ENCODE measurements at regions not wholly inside any gene's neighbourhood (a gene's known extent, or its start where the extent isn't known, plus 50 kb on each side); places are given as distances from the start of the nearest gene placed in this dataset.
"Not testable (repeated sequence)": the region's sequence is repeated elsewhere in the genome, so short reads cannot be mapped to it uniquely, and the experiment has no call there.

- intact Hi-C loops (cut with DNase I): no loop called here
- H3K27ac ChIP-seq: no peak overlapping the region
- no peaks in the 10 kb centered on the region for H3K36me3 ChIP-seq
- H3K27me3 ChIP-seq: no peaks in the 10 kb centered on the region
- no peaks in the 10 kb centered on the region for H3K4me1 ChIP-seq
- no peak overlapping the region for H3K9ac ChIP-seq (ENCODE audit: low read depth in 2 of 2, low read length in 2 of 2)
- no peak for TF ChIP-seq CTCF (IDR thresholded peaks at IDR 0.05)
- no peaks in the 10 kb centered on the region for H3K9me3 ChIP-seq
- DNase-seq: no peak
- H3K4me3 ChIP-seq: no peak overlapping the region
Observed at GRCh38 chr11:112694813-112695212, 266.4 kb upstream of the NCAM1 start.

GRCh38 chr11:112697391-112698178, 263.6 kb upstream of the NCAM1 start:
- no peak for DNase-seq
- Histone ChIP-seq H3K27ac (no peak overlapping the region), H3K36me3 (no peaks in the 10 kb centered on the region), H3K9me3 (no peaks in the 10 kb centered on the region), H3K4me3 (no peak overlapping the region), H3K4me1 (no peaks in the 10 kb centered on the region), H3K27me3 (no peaks in the 10 kb centered on the region), H3K9ac (ENCODE audit: low read depth in 2 of 2, low read length in 2 of 2) (no peak overlapping the region)
- intact Hi-C loops (cut with DNase I): no loop called here
- TF ChIP-seq CTCF (IDR thresholded peaks at IDR 0.05): no peak

GRCh38 chr11:112705148-112705547, 256.1 kb upstream of the NCAM1 start:
- H3K27me3 ChIP-seq: no peaks in the 10 kb centered on the region
- H3K27ac ChIP-seq: no peak overlapping the region
- no peak overlapping the region for H3K9ac ChIP-seq (ENCODE audit: low read depth in 2 of 2, low read length in 2 of 2)
- no peak overlapping the region for H3K4me3 ChIP-seq
- no peaks in the 10 kb centered on the region for H3K9me3 ChIP-seq
- H3K4me1 ChIP-seq: no peaks in the 10 kb centered on the region
- H3K36me3 ChIP-seq: no peaks in the 10 kb centered on the region
- DNase-seq: no peak
- intact Hi-C loops (cut with DNase I): no loop called here
- no peak for TF ChIP-seq CTCF (IDR thresholded peaks at IDR 0.05)

GRCh38 chr11:112706863-112707262, 254.4 kb upstream of the NCAM1 start:
- H3K4me3 ChIP-seq: no peak overlapping the region
- no peak for DNase-seq
- H3K36me3 ChIP-seq: no peaks in the 10 kb centered on the region
- H3K9me3 ChIP-seq: no peaks in the 10 kb centered on the region
- H3K27me3 ChIP-seq: no peaks in the 10 kb centered on the region
- no peak for TF ChIP-seq CTCF (IDR thresholded peaks at IDR 0.05)
- no peak overlapping the region for H3K27ac ChIP-seq
- intact Hi-C loops (cut with DNase I): no loop called here
- no peak overlapping the region for H3K9ac ChIP-seq (ENCODE audit: low read depth in 2 of 2, low read length in 2 of 2)
- H3K4me1 ChIP-seq: no peaks in the 10 kb centered on the region

GRCh38 chr11:112714340-112714739, 246.9 kb upstream of the NCAM1 start:
- H3K9me3 ChIP-seq; H3K4me1 ChIP-seq; H3K4me3 ChIP-seq; H3K27ac ChIP-seq; DNase-seq; H3K36me3 ChIP-seq; H3K9ac ChIP-seq (ENCODE audit: low read depth in 2 of 2, low read length in 2 of 2); H3K27me3 ChIP-seq; intact Hi-C loops (cut with DNase I): not testable (repeated sequence)

GRCh38 chr11:112715056-112715455, 246.2 kb upstream of the NCAM1 start:
- DNase-seq: no peak
- Histone ChIP-seq H3K36me3 (no peaks in the 10 kb centered on the region), H3K4me1 (no peaks in the 10 kb centered on the region), H3K27me3 (no peaks in the 10 kb centered on the region), H3K4me3 (no peak overlapping the region), H3K9me3 (no peaks in the 10 kb centered on the region), H3K27ac (no peak overlapping the region), H3K9ac (ENCODE audit: low read depth in 2 of 2, low read length in 2 of 2) (no peak overlapping the region)
- TF ChIP-seq CTCF (IDR thresholded peaks at IDR 0.05): no peak
- intact Hi-C loops (cut with DNase I): no loop called here

Data from colonic mucosa (tissue), 4 donors.